ENCODE measurements at regions not wholly inside any gene's neighbourhood (a gene's known extent, or its start where the extent isn't known, plus 50 kb on each side); places are given as distances from the start of the nearest gene placed in this dataset.
"Not testable (repeated sequence)": the region's sequence is repeated elsewhere in the genome, so short reads cannot be mapped to it uniquely, and the experiment has no call there.

DNA sequence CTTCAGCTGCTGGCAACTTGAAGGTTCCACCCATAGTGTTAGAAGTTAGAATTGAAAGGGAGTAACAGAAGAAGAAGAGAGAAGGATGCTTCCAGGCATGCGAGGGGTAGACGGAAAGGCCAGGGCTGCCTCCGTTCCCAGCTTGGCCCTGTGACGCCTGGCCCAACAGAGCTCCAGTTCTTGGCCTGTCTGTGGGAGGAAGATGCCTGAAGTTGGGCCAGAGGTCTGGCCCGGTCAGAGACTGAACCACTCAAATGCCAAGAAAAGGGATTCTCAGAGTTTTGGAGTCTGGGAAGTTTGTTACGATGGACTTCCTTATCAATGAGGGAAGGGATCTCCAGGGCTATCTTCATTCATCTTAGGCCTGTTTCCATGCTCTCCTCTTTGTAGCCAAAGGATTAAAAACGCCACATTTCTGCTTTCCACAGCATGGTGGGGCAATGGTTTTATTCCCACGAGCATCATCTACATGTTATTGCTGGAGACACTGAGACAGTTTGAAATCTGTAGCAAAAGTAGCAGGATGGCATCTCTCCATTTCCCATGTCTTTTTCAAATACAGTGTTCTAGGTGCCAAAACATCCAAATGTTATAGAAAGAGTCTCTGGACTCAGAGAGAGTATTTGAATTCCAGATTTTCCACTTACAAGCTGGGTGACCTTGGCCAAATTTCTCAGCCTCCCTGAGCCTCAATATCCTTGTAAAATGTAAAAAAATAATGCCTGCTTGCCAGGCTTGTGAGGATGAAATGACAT lies 65.4 kb upstream of the ANKRD55 start:
- DNase-seq, result no peak

- DNase-seq, result no peak
These were observed 64.7 kb upstream of the ANKRD55 start for GRCh38 chr5:56297851-56298250.

- not testable (repeated sequence) for DNase-seq
These were observed 62.2 kb upstream of the ANKRD55 start for GRCh38 chr5:56295311-56295710.

- DNase-seq, result no peak
These were observed 61.2 kb upstream of the ANKRD55 start for GRCh38 chr5:56294354-56294753.

DNA sequence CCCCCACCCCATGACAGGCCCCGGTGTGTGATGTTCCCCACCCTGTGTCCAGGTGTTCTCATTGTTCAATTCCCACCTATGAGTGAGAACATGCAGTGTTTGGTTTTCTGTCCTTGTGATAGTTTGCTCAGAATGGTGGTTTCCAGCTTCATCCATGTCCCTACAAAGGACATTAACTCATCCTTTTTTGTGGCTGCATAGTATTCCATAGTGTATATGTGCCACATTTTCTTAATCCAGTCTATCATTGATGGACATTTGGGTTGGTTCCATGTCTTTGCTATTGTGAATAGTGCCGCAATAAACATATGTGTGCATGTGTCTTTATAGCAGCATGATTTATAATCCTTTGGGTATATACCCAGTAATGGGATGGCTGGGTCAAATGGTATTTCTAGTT lies 59.7 kb upstream of the ANKRD55 start:
- DNase-seq, result not testable (repeated sequence)

- DNase-seq, result no peak
These were observed 58.7 kb upstream of the ANKRD55 start for GRCh38 chr5:56291661-56292374.

GRCh38 chr5:56291079-56291643 lies 58.0 kb upstream of the ANKRD55 start:
- peak in 1 of 2 donors; percentile 54 for DNase-seq

- no peak for DNase-seq
These were observed 57.4 kb upstream of the ANKRD55 start for GRCh38 chr5:56290378-56291078.

DNA sequence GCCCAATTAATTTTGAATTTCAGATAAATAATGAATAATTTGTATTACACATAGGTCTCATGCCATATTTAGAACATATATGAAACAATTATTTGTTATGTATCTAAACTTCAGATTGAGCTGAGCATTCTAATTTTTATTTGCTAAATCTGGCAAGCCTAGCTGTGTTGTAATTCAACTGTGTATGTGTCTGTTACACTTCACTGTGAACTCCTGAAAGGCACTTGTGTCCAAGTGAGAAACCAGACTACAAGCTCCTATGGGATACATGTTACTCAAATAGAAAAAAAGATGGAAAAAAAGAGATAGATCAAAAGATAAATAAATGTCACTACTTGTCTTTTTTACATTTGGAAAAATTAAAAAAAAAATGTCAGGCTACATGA lies 56.5 kb upstream of the ANKRD55 start:
- DNase-seq, result no peak

DNA sequence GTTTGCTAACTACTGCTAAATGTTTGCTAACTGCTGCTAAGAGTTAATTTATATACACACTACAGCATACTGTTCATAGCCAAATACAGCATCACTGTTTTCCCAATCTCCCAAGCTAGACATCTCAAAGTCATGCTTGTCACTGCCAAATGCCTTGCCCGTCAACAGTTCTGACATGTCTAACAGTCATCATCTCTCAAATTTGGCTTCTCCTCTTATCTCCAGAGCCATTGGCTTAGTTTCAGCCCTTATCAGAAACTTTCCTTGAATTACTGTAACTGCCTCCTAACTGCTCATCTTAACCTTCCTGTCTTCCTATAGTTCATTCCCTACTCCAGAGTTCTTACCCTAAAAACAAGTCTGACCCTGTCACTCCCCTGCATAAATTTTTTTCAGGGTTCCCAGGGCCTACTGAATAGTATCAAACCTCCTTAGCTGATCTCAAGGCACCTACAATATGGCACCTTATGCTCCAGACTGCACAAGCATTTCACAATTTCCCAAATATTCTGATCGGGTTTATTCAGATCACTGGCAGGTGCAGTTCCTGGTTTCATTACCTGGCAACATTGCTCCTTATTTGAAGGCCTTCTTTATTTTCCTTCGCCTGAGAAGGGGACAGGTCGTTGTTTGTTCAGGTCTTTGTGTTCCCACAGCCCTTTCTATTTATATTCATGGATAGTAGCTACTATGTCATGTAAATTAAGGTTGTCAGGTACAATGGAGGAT lies 55.9 kb upstream of the ANKRD55 start:
- DNase-seq, result no peak

GRCh38 chr5:56286015-56286884 lies 53.1 kb upstream of the ANKRD55 start:
- DNase-seq, result peak; percentile 80 to 82

DNA sequence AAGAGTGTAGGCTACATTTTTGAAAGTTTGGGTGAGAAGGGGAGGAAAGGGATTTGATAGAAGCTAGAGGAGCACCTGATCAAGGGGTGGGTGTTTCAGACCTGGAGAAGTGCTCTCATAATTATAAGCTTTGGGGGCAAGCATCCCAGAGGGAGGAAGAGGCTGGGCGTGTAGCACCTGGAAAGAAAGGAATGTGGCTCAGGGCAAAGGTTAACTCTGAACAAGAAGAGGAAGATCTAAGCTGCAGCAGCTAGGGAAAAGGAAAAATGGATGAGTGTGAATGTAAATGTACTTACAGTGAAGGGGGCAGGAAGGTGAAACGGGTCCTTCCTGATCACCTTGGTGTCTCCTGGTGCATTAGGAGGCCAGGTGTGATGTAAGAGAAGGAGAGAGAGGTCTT lies 49.8 kb upstream of the ANKRD55 start:
- no peak for DNase-seq

Measured in right lung (tissue), 2 donors.